Ovary (tissue), 7 donors: ENCODE measurements at regions not wholly inside any gene's neighbourhood (a gene's known extent, or its start where the extent isn't known, plus 50 kb on each side); places are given as distances from the start of the nearest gene placed in this dataset.

Experiments
- DNase-seq, 5 donors: peaks; one replicate each; pipeline ENCODE4 v3.0.0-alpha.2; 2019 to 2020
- H3K27ac ChIP-seq, 2 donors: fragments of 200-600 bp; one replicate each; pipeline versions ENCODE4 v1.5.1 to v1.8.0; 2019 to 2022
- H3K27me3 ChIP-seq: fragments of 200-600 bp; one replicate; pipeline ENCODE4 v1.8.0; 2022
- H3K36me3 ChIP-seq: fragments of 200-600 bp; sonication (generic); one replicate; pipeline ENCODE4 v1.5.1; 2019
- H3K4me1 ChIP-seq: one replicate; pipeline ENCODE4 v1.8.1; 2013; ENCODE audit warnings: mild to moderate bottlenecking, moderate library complexity; ENCODE audit not compliant: insufficient read depth
- H3K4me3 ChIP-seq: fragments of 200-600 bp; sonication (generic); one replicate; pipeline ENCODE4 v1.5.1; 2017
- H3K9me3 ChIP-seq, 2 donors: fragments of 200-600 bp in 1 of 2; sonication (generic) in 1 of 2; one replicate each; pipeline versions ENCODE4 v1.5.1 to v1.8.1; 2013 to 2019; ENCODE audit warnings: mild to moderate bottlenecking in 1 of 2, moderate library complexity in 1 of 2
- EP300 ChIP-seq: sonication (generic); formaldehyde crosslinking; IDR thresholded peaks from one replicate; pipeline ENCODE4 v1.6.1; 2017; ENCODE audit warnings: antibody characterized with exemption
- POLR2A ChIP-seq: fragments of 450-650 bp; IDR thresholded peaks from one replicate; pipeline ENCODE4 v1.6.1; 2017; ENCODE audit warnings: antibody characterized with exemption, mild to moderate bottlenecking, moderate library complexity
- WGBS, 3 donors: extraction: QIAGEN DNeasy Blood & Tissue Kit in 1 of 3; methylation state at CpG; one replicate each; pipeline versions ENCODE4 v1.1.5 to v1.1.7; 2013 to 2017; 5-methylcytosine and 5-hydroxymethylcytosine counted together
- intact Hi-C, 4 donors: fragments of 100-400 bp; cut with DNase I; formaldehyde crosslinking; loops; one replicate each; pipeline versions ENCODE4 v1.11.0 to v1.15.1; 2022 to 2023
- TF ChIP-seq, protein P1 (sequence below), 3 donors: fragments of 450-650 bp in 2 of 3; fragments of 200-600 bp in 1 of 3; IDR thresholded peaks; one replicate each; pipeline versions ENCODE4 v1.5.1 to v1.8.0; 2016 to 2022; ENCODE audit warnings: antibody characterized with exemption in 3 of 3, mild to moderate bottlenecking in 1 of 3
- donor health status: DM: no; HTN: no; CAD: no; lungs with moderate emphysema.
- donor health status: DM: no; HTN: no; CAD: no.
- donor health status: Bipolar disorder and iron deficiency.
- donor health status: DM: no; HTN: no; CAD: no.
- donor health status: DM: yes; HTN: yes; CAD: no.

DNA sequence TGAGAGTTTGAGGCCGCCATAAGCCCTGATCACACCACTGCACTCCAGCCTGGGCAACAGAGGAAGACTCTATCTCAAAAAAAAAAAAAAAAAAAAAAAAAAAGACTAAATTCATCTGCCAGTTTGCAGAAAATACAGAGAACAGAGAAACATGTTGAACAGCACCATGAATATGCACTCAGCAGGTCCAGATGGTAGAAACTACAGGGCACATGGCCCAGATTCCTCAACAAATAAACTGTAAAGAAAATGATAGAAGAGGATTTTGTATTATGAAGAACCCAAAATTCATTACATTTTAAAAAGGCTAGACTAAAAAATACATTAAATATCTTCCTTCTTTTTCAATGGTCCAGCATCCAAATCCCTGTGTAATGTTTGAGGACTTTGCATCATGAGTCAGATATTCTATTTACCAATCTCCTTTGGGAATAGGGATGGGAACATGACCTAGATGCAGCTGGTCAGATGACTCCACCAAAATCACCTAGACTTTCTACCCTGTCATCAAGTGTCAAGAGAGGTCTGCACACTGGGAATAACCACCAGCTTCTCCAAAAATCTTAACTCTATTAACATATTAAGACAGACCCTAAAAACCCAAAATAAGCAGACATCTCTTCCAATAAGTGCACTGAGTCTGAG, 189.1 kb upstream of the TCF21 start:
- no peak overlapping the region for H3K27ac ChIP-seq
- intact Hi-C loops, result no loop called here
- no peaks in the 10 kb centered on the region for H3K9me3 ChIP-seq
- H3K4me3 ChIP-seq, result no peak overlapping the region
- no peak for DNase-seq
- H3K36me3 ChIP-seq, result no peaks in the 10 kb centered on the region
- H3K4me1 ChIP-seq, result peaks cover 3% of the 10 kb centered on the region
- TF ChIP-seq POLR2A (no peak), EP300 (no peak)
- TF ChIP-seq, protein P1, sequence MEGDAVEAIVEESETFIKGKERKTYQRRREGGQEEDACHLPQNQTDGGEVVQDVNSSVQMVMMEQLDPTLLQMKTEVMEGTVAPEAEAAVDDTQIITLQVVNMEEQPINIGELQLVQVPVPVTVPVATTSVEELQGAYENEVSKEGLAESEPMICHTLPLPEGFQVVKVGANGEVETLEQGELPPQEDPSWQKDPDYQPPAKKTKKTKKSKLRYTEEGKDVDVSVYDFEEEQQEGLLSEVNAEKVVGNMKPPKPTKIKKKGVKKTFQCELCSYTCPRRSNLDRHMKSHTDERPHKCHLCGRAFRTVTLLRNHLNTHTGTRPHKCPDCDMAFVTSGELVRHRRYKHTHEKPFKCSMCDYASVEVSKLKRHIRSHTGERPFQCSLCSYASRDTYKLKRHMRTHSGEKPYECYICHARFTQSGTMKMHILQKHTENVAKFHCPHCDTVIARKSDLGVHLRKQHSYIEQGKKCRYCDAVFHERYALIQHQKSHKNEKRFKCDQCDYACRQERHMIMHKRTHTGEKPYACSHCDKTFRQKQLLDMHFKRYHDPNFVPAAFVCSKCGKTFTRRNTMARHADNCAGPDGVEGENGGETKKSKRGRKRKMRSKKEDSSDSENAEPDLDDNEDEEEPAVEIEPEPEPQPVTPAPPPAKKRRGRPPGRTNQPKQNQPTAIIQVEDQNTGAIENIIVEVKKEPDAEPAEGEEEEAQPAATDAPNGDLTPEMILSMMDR (IDR thresholded peaks at IDR 0.05), result no peak
- H3K27me3 ChIP-seq, result no peaks in the 10 kb centered on the region
- 96 to 100% (median 100%) methylated on average over 1 of the region's 1 CpG for WGBS, 3 donors

DNA sequence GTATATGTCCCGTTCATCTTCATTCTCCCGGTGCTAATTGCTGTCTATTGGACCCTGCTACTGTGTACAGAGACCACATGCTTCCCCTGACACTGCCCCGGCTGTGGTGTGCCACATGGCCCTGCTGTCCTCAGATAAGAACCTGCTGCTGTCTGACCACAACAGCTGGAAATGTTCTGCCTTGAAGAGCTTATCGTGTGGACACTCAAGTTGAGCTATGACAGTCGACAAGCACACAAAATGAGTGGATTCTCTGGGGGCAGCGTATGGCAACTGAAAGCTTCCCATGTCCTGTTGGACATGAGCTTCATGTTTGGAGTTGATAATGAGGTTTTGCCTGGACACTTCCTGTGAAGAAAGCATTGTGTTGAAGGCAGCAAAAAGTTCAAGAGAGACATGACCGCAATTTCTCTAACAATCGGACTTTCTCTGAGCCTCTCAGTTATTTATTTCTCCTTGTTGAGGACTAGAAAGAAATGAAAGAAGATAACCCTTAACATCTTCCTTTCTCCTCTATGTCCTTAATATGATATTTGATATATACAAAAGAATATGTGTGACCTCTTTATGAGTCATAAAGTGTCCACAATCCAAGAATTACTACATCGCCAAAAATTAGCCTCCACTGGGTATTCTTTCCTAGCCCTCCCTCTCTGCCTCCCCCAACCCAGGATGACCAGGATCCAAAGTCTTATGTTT, 187.1 kb upstream of the TCF21 start:
- no peak for DNase-seq
- H3K27me3 ChIP-seq, result no peaks in the 10 kb centered on the region
- TF ChIP-seq POLR2A (no peak), EP300 (no peak)
- TF ChIP-seq, protein P1 (IDR thresholded peaks at IDR 0.05), result no peak
- H3K4me3 ChIP-seq, result no peak overlapping the region
- H3K27ac ChIP-seq, result no peak overlapping the region
- H3K9me3 ChIP-seq, result no peaks in the 10 kb centered on the region
- intact Hi-C loops, result no loop called here
- WGBS, 3 donors, result 47 to 48% (median 47%) methylated on average over 9 of the region's 9 CpGs
- H3K36me3 ChIP-seq, result no peaks in the 10 kb centered on the region
- H3K4me1 ChIP-seq, result peaks cover 3% of the 10 kb centered on the region

DNA sequence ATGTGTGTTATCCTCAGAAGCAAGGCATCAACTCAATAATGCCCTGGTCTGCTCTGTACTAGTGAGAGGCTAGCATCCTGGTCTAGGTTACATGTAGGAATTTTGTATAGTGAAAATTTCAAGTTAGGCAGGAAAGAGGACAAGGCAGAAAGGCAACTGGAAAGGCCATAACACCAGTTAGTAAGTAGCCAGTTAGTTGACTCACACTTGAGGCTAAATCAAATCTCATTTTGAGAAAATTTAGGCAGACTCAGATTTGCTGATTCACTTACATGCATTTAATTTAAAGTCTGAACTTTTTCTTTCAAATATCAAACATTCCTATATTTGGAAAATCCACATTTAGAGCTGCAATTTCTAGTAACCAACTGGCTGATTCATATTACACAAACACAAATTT, 184.5 kb upstream of the TCF21 start:
- TF ChIP-seq, protein P1 (IDR thresholded peaks at IDR 0.05), result no peak
- TF ChIP-seq POLR2A (no peak), EP300 (no peak)
- H3K36me3 ChIP-seq, result no peaks in the 10 kb centered on the region
- H3K9me3 ChIP-seq, result no peaks in the 10 kb centered on the region
- no peak overlapping the region for H3K4me3 ChIP-seq
- intact Hi-C loops, result no loop called here
- peaks cover 3% of the 10 kb centered on the region for H3K4me1 ChIP-seq
- no peaks in the 10 kb centered on the region for H3K27me3 ChIP-seq
- H3K27ac ChIP-seq, result no peak overlapping the region
- DNase-seq, result no peak

DNA sequence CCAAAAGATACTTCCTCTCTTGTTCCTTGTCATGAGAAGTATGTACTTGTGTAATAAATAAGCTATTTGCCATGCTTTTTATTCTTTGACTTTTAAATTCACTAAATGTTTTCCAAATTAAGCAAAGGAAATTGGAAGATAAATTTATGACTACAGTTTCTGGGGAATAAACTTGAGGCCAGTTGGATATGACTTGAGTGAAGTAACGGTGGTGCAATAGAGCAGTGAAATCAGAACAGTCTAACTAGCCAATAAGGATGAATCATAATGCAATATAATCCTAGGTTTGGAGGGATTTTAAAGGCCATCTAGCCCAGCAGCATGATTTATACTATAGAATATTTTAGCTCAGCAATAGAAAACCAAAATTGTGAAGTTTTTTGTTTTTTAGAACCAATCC, 183.8 kb upstream of the TCF21 start:
- Histone ChIP-seq H3K36me3 (no peaks in the 10 kb centered on the region), H3K9me3 (no peaks in the 10 kb centered on the region), H3K4me3 (no peak overlapping the region), H3K27ac (no peak overlapping the region), H3K27me3 (no peaks in the 10 kb centered on the region), H3K4me1 (peaks cover 3% of the 10 kb centered on the region)
- WGBS, 3 donors, result 16 to 37% (median 24%) methylated on average over 1 of the region's 1 CpG
- intact Hi-C loops, result no loop called here
- TF ChIP-seq POLR2A (no peak), EP300 (no peak)
- TF ChIP-seq, protein P1 (IDR thresholded peaks at IDR 0.05), result no peak
- no peak for DNase-seq
